Ishikawa (cell line): ENCODE measurements at regions not wholly inside any gene's neighbourhood (a gene's known extent, or its start where the extent isn't known, plus 50 kb on each side); places are given as distances from the start of the nearest gene placed in this dataset.

ENCODE experiments used
- CEBPB ChIP-seq: IDR thresholded peaks from 2 replicates; pipeline ENCODE4 v1.6.1; 2012
- CREB1 ChIP-seq: IDR thresholded peaks from 2 replicates; pipeline ENCODE4 v1.6.1; 2012; ENCODE audit warnings: low read depth
- EGR1 ChIP-seq: IDR thresholded peaks from 2 replicates; pipeline ENCODE4 v1.6.1; 2012
- EP300 ChIP-seq: IDR thresholded peaks from 2 replicates; pipeline ENCODE4 v1.6.1; 2012; ENCODE audit warnings: borderline replicate concordance
- FOXM1 ChIP-seq: IDR thresholded peaks from 2 replicates; pipeline ENCODE4 v1.6.1; 2012; ENCODE audit warnings: low read depth, borderline replicate concordance
- NFIC ChIP-seq: IDR thresholded peaks from 2 replicates; pipeline ENCODE4 v1.6.1; 2012
- RAD21 ChIP-seq: IDR thresholded peaks from 2 replicates; pipeline ENCODE4 v1.6.1; 2012; ENCODE audit warnings: low read depth
- TAF1 ChIP-seq: IDR thresholded peaks from 2 replicates; pipeline ENCODE4 v1.6.1; 2012; ENCODE audit warnings: low read depth, mild to moderate bottlenecking
- TCF12 ChIP-seq: IDR thresholded peaks from 2 replicates; pipeline ENCODE4 v1.6.1; 2012; ENCODE audit warnings: low read depth
- TEAD4 ChIP-seq: IDR thresholded peaks from 2 replicates; pipeline ENCODE4 v1.6.1; 2012
- USF1 ChIP-seq: IDR thresholded peaks from 2 replicates; pipeline ENCODE4 v1.6.1; 2012
- YY1 ChIP-seq: IDR thresholded peaks from 2 replicates; pipeline ENCODE4 v1.6.1; 2012; ENCODE audit warnings: low read depth
- TF ChIP-seq, protein P1 (sequence below): IDR thresholded peaks from 2 replicates; pipeline ENCODE4 v1.6.1; 2012; ENCODE audit warnings: low read depth, mild to moderate bottlenecking
- TF ChIP-seq, protein P2 (sequence below): IDR thresholded peaks from 2 replicates; pipeline ENCODE4 v1.6.1; 2012

GRCh38 chr14:83827383-83827782, 1702.6 kb upstream of the FLRT2 start:
- TF ChIP-seq TAF1 (no peak), CEBPB (no peak), CREB1 (no peak), TEAD4 (no peak), TCF12 (no peak), YY1 (no peak), RAD21 (no peak), USF1 (no peak), EP300 (no peak), EGR1 (no peak), FOXM1 (no peak), NFIC (no peak)
- TF ChIP-seq, protein P1, sequence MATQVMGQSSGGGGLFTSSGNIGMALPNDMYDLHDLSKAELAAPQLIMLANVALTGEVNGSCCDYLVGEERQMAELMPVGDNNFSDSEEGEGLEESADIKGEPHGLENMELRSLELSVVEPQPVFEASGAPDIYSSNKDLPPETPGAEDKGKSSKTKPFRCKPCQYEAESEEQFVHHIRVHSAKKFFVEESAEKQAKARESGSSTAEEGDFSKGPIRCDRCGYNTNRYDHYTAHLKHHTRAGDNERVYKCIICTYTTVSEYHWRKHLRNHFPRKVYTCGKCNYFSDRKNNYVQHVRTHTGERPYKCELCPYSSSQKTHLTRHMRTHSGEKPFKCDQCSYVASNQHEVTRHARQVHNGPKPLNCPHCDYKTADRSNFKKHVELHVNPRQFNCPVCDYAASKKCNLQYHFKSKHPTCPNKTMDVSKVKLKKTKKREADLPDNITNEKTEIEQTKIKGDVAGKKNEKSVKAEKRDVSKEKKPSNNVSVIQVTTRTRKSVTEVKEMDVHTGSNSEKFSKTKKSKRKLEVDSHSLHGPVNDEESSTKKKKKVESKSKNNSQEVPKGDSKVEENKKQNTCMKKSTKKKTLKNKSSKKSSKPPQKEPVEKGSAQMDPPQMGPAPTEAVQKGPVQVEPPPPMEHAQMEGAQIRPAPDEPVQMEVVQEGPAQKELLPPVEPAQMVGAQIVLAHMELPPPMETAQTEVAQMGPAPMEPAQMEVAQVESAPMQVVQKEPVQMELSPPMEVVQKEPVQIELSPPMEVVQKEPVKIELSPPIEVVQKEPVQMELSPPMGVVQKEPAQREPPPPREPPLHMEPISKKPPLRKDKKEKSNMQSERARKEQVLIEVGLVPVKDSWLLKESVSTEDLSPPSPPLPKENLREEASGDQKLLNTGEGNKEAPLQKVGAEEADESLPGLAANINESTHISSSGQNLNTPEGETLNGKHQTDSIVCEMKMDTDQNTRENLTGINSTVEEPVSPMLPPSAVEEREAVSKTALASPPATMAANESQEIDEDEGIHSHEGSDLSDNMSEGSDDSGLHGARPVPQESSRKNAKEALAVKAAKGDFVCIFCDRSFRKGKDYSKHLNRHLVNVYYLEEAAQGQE, result no peak
- TF ChIP-seq, protein P2, sequence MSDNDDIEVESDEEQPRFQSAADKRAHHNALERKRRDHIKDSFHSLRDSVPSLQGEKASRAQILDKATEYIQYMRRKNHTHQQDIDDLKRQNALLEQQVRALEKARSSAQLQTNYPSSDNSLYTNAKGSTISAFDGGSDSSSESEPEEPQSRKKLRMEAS, result no peak
